Breast epithelium (tissue), 3 donors: ENCODE measurements at regions not wholly inside any gene's neighbourhood (a gene's known extent, or its start where the extent isn't known, plus 50 kb on each side); places are given as distances from the start of the nearest gene placed in this dataset.

ENCODE experiments used
- POLR2AphosphoS5 ChIP-seq, 3 donors: sonication (generic); formaldehyde crosslinking; IDR thresholded peaks; one replicate each; pipeline ENCODE4 v1.6.1; 2017; ENCODE audit warnings: antibody characterized with exemption in 3 of 3
- TF ChIP-seq, protein P1 (sequence below), 3 donors: fragments of 450-650 bp; IDR thresholded peaks; one replicate each; pipeline ENCODE4 v1.5.1; 2016 to 2017; ENCODE audit warnings: antibody characterized with exemption in 3 of 3, mild to moderate bottlenecking in 3 of 3, moderate library complexity in 3 of 3

GRCh38 chr12:71024827-71025226, 104.3 kb upstream of the PTPRR start:
- no peak for TF ChIP-seq POLR2AphosphoS5 (IDR thresholded peaks at IDR 0.05)
- TF ChIP-seq, protein P1, sequence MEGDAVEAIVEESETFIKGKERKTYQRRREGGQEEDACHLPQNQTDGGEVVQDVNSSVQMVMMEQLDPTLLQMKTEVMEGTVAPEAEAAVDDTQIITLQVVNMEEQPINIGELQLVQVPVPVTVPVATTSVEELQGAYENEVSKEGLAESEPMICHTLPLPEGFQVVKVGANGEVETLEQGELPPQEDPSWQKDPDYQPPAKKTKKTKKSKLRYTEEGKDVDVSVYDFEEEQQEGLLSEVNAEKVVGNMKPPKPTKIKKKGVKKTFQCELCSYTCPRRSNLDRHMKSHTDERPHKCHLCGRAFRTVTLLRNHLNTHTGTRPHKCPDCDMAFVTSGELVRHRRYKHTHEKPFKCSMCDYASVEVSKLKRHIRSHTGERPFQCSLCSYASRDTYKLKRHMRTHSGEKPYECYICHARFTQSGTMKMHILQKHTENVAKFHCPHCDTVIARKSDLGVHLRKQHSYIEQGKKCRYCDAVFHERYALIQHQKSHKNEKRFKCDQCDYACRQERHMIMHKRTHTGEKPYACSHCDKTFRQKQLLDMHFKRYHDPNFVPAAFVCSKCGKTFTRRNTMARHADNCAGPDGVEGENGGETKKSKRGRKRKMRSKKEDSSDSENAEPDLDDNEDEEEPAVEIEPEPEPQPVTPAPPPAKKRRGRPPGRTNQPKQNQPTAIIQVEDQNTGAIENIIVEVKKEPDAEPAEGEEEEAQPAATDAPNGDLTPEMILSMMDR (IDR thresholded peaks at IDR 0.05), result no peak
